ENCODE measurements at regions not wholly inside any gene's neighbourhood (a gene's known extent, or its start where the extent isn't known, plus 50 kb on each side); places are given as distances from the start of the nearest gene placed in this dataset.

DNA sequence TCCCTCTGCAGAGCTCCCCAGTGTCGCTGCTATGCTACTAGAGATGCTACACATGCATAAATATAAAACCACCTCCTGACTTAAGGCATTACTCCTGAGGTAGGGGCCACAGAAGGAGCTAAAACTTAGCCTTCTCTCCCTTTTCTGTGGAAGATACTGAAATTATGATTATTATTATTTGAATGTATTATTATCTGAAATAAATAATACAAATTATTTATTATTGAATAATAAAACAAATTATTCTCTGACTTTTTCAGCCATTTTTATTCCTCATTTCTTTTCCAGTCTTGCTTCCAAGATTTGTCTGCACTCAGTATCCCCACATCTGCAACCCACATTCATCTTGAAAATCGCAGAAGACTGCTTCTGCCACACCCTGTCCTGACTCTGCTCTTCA lies 414.9 kb upstream of the ACO1 start:
- no TSS peak for BruUV-seq (replicated peaks)
- Histone ChIP-seq H3K79me2 (ENCODE audit: control insufficient read depth, insufficient read depth, low read length) (no peaks in the 10 kb centered on the region), H3K9me1 (ENCODE audit: control insufficient read depth, insufficient read depth, low read length) (no peaks in the 10 kb centered on the region), H2AFZ (ENCODE audit: low read depth, low read length) (no peak overlapping the region), H4K20me1 (replicated peaks; ENCODE audit: control insufficient read depth, insufficient read depth, low read length) (no peaks in the 10 kb centered on the region), H3K9ac (ENCODE audit: insufficient read depth in 1 of 2, low read depth in 2 of 2, low read length in 2 of 2) (no peak overlapping the region), H3K4me3 (no peak overlapping the region), H3K36me3 (ENCODE audit: control insufficient read depth, insufficient read depth, low read length) (no peaks in the 10 kb centered on the region), H3K4me2 (ENCODE audit: insufficient read depth, low read length) (no peak overlapping the region), H3K4me1 (replicated peaks in 1 of 2; ENCODE audit: control insufficient read depth in 2 of 2, insufficient read depth in 2 of 2, low read length in 2 of 2) (no peaks in the 10 kb centered on the region), H3K27ac (ENCODE audit: extremely low read depth, low read depth, low read length) (no peak overlapping the region), H3K9me3 (replicated peaks; ENCODE audit: control insufficient read depth, insufficient read depth, low read depth, low read length) (no peaks in the 10 kb centered on the region), H3K27me3 (ENCODE audit: control insufficient read depth in 2 of 2, insufficient read depth in 2 of 2, low read length in 2 of 2) (no peaks in the 10 kb centered on the region)
- CTCF ChIA-PET (ENCODE audit: low intra/inter-chr PET ratio): no interaction called here
- no peak for ATAC-seq
- 50% methylated on average over 2 of the region's 2 CpGs for WGBS (ENCODE audit: insufficient coverage, low coverage, missing lambda C conversion rate)
- intact Hi-C loops (cut with micrococcal nuclease): no loop called here
- TF ChIP-seq TCFL5 (CRISPR knock-in tag; conservative IDR thresholded peaks at IDR 0.05): no peak
- TF ChIP-seq ZNF253 (CRISPR knock-in tag; conservative IDR thresholded peaks at IDR 0.05): no peak
- no peak for TF ChIP-seq CXXC5 (CRISPR knock-in tag; IDR thresholded peaks at IDR 0.05)
- no peak for TF ChIP-seq NR2C1 (IDR thresholded peaks at IDR 0.05)
- TF ChIP-seq NR2C1 (tag; IDR thresholded peaks at IDR 0.05): no peak
- TF ChIP-seq ESRRB (CRISPR knock-in tag; IDR thresholded peaks at IDR 0.05; ENCODE audit: borderline replicate concordance): no peak
- TF ChIP-seq ELF2 (CRISPR knock-in tag; IDR thresholded peaks at IDR 0.05): no peak
- TF ChIP-seq SAFB (IDR thresholded peaks at IDR 0.05; ENCODE audit: borderline replicate concordance, low read depth, low read length): no peak
- TF ChIP-seq NELFE (IDR thresholded peaks at IDR 0.05; ENCODE audit: insufficient read depth, insufficient read length): no peak
- TF ChIP-seq MTA1 (IDR thresholded peaks at IDR 0.05; ENCODE audit: borderline replicate concordance): no peak
- TF ChIP-seq ZNF232 (CRISPR knock-in tag; IDR thresholded peaks at IDR 0.05): no peak
- TF ChIP-seq, protein P1, sequence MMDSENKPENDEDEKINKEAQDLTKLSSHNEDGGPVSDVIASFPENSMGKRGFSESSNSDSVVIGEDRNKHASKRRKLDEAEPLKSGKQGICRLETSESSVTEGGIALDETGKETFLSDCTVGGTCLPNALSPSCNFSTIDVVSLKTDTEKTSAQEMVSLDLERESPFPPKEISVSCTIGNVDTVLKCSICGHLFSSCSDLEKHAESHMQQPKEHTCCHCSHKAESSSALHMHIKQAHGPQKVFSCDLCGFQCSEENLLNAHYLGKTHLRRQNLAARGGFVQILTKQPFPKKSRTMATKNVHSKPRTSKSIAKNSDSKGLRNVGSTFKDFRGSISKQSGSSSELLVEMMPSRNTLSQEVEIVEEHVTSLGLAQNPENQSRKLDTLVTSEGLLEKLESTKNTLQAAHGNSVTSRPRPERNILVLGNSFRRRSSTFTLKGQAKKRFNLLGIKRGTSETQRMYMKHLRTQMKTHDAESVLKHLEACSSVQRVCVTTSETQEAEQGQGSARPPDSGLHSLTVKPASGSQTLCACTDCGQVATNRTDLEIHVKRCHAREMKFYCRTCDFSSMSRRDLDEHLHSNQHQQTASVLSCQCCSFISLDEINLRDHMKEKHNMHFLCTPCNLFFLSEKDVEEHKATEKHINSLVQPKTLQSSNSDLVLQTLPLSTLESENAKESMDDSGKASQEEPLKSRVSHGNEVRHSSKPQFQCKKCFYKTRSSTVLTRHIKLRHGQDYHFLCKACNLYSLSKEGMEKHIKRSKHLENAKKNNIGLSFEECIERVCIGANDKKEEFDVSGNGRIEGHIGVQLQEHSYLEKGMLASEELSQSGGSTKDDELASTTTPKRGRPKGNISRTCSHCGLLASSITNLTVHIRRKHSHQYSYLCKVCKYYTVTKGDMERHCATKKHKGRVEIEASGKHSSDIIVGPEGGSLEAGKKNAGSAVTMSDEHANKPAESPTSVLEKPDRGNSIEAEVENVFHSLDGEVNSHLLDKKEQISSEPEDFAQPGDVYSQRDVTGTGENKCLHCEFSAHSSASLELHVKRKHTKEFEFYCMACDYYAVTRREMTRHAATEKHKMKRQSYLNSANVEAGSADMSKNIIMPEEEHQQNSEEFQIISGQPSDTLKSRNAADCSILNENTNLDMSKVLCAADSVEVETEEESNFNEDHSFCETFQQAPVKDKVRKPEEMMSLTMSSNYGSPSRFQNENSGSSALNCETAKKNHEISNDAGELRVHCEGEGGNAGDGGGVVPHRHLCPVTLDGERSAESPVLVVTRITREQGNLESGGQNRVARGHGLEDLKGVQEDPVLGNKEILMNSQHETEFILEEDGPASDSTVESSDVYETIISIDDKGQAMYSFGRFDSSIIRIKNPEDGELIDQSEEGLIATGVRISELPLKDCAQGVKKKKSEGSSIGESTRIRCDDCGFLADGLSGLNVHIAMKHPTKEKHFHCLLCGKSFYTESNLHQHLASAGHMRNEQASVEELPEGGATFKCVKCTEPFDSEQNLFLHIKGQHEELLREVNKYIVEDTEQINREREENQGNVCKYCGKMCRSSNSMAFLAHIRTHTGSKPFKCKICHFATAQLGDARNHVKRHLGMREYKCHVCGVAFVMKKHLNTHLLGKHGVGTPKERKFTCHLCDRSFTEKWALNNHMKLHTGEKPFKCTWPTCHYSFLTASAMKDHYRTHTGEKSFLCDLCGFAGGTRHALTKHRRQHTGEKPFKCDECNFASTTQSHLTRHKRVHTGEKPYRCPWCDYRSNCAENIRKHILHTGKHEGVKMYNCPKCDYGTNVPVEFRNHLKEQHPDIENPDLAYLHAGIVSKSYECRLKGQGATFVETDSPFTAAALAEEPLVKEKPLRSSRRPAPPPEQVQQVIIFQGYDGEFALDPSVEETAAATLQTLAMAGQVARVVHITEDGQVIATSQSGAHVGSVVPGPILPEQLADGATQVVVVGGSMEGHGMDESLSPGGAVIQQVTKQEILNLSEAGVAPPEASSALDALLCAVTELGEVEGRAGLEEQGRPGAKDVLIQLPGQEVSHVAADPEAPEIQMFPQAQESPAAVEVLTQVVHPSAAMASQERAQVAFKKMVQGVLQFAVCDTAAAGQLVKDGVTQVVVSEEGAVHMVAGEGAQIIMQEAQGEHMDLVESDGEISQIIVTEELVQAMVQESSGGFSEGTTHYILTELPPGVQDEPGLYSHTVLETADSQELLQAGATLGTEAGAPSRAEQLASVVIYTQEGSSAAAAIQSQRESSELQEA (IDR thresholded peaks at IDR 0.05; ENCODE audit: low read depth): no peak
- no peak for TF ChIP-seq NUFIP1 (IDR thresholded peaks at IDR 0.05; ENCODE audit: partially characterized antibody)
- no peak for TF ChIP-seq TAL1 (IDR thresholded peaks at IDR 0.05)
- TF ChIP-seq ZNF79 (CRISPR knock-in tag; IDR thresholded peaks at IDR 0.05; ENCODE audit: low read depth): no peak
- no peak for TF ChIP-seq RFX5 (IDR thresholded peaks at IDR 0.05; ENCODE audit: low read depth, low read length)
- no peak for TF ChIP-seq PTTG1 (tag; IDR thresholded peaks at IDR 0.05; ENCODE audit: low read depth)
- no peak for TF ChIP-seq MED1 (CRISPR knock-in tag; IDR thresholded peaks at IDR 0.05; ENCODE audit: borderline replicate concordance)
- TF ChIP-seq ILF3 (IDR thresholded peaks at IDR 0.05; ENCODE audit: borderline replicate concordance): no peak
- in situ Hi-C loops (cut with MboI): no loop called here
- FAIRE-seq: no peak
- no peak for DNase-seq (ENCODE audit: extremely low read depth in 1 of 4, low spot score in 3 of 4)
- POLR2A ChIA-PET: no interaction called here

Data from K562 (cell line).